M059J (cell line): ENCODE measurements at regions not wholly inside any gene's neighbourhood (a gene's known extent, or its start where the extent isn't known, plus 50 kb on each side); places are given as distances from the start of the nearest gene placed in this dataset.

Experiments used
- DNase-seq: peaks from one replicate; pipeline ENCODE4 v3.0.0-alpha.2; 2012; ENCODE audit warnings: low read depth

GRCh38 chr7:386385-386784, 96.4 kb downstream of the FOXL3 start:
- no peak for DNase-seq

- DNase-seq: no peak
These were observed 97.4 kb downstream of the FOXL3 start for GRCh38 chr7:387132-388022.

- no peak for DNase-seq
These were observed 98.3 kb downstream of the FOXL3 start for GRCh38 chr7:388023-388960.

- DNase-seq: no peak
These were observed 99.2 kb downstream of the FOXL3 start for GRCh38 chr7:388961-389701.

- DNase-seq: no peak
These were observed 100.1 kb downstream of the FOXL3 start for GRCh38 chr7:389911-390601.

- no peak for DNase-seq
These were observed 100.9 kb downstream of the FOXL3 start for GRCh38 chr7:390761-391410.

- DNase-seq: no peak
These were observed 101.5 kb downstream of the FOXL3 start for GRCh38 chr7:391411-391951.

GRCh38 chr7:391961-392524, 102.1 kb downstream of the FOXL3 start:
- no peak for DNase-seq

GRCh38 chr7:392822-393221, 102.9 kb downstream of the FOXL3 start:
- no peak for DNase-seq

- DNase-seq: no peak
These were observed 105.7 kb downstream of the FOXL3 start for GRCh38 chr7:395643-396042.

- no peak for DNase-seq
These were observed 108.9 kb downstream of the FOXL3 start for GRCh38 chr7:398888-399287.

- DNase-seq: no peak
These were observed 111.0 kb downstream of the FOXL3 start for GRCh38 chr7:400901-401485.

- DNase-seq: no peak
These were observed 111.5 kb downstream of the FOXL3 start for GRCh38 chr7:401495-401894.

- no peak for DNase-seq
These were observed 114.7 kb downstream of the PDGFA start for GRCh38 chr7:404812-405488.

- no peak for DNase-seq
These were observed 114.0 kb downstream of the PDGFA start for GRCh38 chr7:405489-406211.

GRCh38 chr7:407721-408539, 111.7 kb downstream of the PDGFA start:
- no peak for DNase-seq

GRCh38 chr7:408751-409311, 110.8 kb downstream of the PDGFA start:
- no peak for DNase-seq
